ENCODE measurements at regions not wholly inside any gene's neighbourhood (a gene's known extent, or its start where the extent isn't known, plus 50 kb on each side); places are given as distances from the start of the nearest gene placed in this dataset.

DNA sequence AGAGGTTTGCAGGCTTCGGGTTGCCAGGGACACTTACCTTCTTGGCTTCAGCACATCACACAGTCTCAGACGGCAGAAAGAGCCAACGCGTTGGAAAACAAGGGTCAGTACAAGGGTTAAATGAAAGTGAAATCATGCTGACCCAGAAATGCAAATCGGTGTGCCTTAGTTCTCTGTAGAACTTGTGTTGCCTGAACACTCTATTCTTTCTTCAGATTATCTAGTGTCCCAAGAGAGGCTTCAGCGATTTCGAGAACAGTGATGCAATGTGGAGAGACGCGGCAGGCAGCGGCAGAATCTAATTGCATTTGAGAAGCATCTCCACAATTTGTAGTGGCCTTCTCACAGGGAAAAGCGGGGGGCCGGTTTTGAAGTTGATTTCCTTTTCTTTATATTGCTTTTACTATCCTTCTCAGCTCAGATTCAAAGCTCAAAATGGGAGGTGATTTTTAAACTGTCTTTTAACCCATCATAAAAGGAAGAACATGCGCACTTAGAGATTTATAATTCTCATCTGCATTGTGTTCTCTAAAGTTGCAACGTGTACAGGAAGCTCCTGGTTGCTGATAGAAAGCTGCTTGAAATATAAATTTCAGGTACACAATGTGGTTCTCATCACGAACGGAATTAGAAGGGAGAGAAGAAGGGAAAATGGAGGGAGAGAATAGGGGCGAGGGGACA lies 67.8 kb upstream of the EGLN3 start:
- no peak overlapping the region for H3K4me3 ChIP-seq (ENCODE audit: low read depth, low read length)
- TF ChIP-seq, protein P1, sequence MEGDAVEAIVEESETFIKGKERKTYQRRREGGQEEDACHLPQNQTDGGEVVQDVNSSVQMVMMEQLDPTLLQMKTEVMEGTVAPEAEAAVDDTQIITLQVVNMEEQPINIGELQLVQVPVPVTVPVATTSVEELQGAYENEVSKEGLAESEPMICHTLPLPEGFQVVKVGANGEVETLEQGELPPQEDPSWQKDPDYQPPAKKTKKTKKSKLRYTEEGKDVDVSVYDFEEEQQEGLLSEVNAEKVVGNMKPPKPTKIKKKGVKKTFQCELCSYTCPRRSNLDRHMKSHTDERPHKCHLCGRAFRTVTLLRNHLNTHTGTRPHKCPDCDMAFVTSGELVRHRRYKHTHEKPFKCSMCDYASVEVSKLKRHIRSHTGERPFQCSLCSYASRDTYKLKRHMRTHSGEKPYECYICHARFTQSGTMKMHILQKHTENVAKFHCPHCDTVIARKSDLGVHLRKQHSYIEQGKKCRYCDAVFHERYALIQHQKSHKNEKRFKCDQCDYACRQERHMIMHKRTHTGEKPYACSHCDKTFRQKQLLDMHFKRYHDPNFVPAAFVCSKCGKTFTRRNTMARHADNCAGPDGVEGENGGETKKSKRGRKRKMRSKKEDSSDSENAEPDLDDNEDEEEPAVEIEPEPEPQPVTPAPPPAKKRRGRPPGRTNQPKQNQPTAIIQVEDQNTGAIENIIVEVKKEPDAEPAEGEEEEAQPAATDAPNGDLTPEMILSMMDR (IDR thresholded peaks at IDR 0.05; ENCODE audit: low read depth, low read length) = no peak

DNA sequence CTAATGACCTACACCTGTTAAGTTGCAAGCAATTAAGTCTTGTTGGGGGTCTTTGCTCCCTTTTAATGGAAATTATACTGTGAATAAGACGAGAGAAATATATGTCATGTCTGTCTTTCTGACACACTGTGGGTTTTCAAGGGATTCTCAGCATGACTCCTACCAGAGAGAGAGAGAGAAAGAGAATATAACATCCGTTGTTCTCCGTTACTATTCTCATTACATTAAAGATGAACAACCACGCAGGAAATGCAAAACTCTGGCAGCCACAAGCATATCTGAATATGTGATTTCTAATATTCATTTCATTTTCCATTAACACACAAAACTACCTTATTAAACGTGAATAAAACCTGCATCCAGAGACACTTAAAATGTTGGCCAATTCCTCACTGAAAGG lies 67.3 kb upstream of the EGLN3 start:
- TF ChIP-seq, protein P1 (IDR thresholded peaks at IDR 0.05; ENCODE audit: low read depth, low read length) = no peak
- no peak overlapping the region for H3K4me3 ChIP-seq (ENCODE audit: low read depth, low read length)

DNA sequence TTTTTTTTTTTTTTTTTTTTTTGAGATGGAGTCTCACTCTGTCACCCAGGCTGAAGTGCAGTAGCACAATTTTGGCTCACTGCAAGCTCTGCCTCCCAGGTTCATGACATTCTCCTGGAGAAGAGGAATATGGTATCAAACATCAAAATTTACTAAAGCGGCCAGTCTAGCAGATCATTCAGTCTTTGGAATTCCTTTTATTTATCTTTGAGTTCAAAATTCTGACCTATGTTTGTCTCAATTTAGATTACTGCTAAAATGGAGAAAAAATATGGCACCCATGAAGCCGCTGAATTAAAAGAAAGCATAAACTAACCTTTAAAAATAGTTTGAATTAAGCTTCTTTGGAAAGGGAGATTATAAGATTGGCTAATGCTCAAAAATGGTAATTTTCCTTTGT lies 64.5 kb upstream of the EGLN3 start:
- no peak overlapping the region for H3K4me3 ChIP-seq (ENCODE audit: low read depth, low read length)
- TF ChIP-seq, protein P1 (IDR thresholded peaks at IDR 0.05; ENCODE audit: low read depth, low read length) = no peak

- H3K4me3 ChIP-seq (ENCODE audit: low read depth, low read length) = no peak overlapping the region
- TF ChIP-seq, protein P1 (IDR thresholded peaks at IDR 0.05; ENCODE audit: low read depth, low read length) = no peak
Observed at GRCh38 chr14:34014936-34015335, 64.1 kb upstream of the EGLN3 start.

- no peak overlapping the region for H3K4me3 ChIP-seq (ENCODE audit: low read depth, low read length)
- TF ChIP-seq, protein P1 (IDR thresholded peaks at IDR 0.05; ENCODE audit: low read depth, low read length) = no peak
Observed at GRCh38 chr14:34013721-34014060, 62.8 kb upstream of the EGLN3 start.

DNA sequence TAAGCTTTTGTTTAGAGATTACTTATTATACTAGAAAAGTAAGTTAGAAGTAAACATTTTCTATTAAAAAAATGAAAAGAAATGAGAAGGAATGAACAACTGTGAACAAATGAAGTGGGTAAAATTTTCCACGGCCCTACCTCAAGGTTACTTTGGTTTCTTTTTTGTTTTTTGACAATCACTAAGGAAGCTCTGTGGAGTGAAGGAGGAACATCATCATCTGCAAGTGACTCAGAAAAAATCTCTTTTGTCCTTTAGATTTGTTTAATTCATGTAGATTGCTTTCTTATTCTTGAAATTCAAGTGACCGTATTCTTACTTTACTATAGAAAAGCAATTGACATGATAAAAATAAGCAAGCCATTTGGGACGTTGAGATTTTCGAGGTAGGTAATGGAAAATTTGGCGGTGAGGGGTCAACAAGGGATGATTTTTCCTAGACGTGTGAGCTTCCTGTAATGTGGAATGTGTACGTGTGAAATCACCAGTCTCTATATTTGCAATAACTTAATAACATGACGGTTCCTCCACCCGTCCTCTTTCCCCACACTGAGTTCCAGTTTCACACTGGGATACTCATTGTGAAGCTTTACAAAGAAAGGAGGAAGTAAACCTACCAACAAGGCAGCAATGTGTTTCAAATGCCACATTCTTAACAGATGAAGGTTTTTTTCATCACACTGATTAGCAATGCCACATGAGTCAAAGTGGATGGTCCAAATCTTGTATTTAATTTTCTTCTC lies 62.3 kb upstream of the EGLN3 start:
- no peak overlapping the region for H3K4me3 ChIP-seq (ENCODE audit: low read depth, low read length)
- TF ChIP-seq, protein P1 (IDR thresholded peaks at IDR 0.05; ENCODE audit: low read depth, low read length) = no peak

GRCh38 chr14:34012369-34012768 lies 61.5 kb upstream of the EGLN3 start:
- TF ChIP-seq, protein P1 (IDR thresholded peaks at IDR 0.05; ENCODE audit: low read depth, low read length) = no peak

More at GRCh38 chr14:34012369-34012768, 61.5 kb upstream of the EGLN3 start:
- H3K4me3 ChIP-seq (ENCODE audit: low read depth, low read length) = no peak overlapping the region
